Kidney tubule cell (primary cell): ENCODE measurements at regions not wholly inside any gene's neighbourhood (a gene's known extent, or its start where the extent isn't known, plus 50 kb on each side); places are given as distances from the start of the nearest gene placed in this dataset.
A peak's percentile ranks its signal among the peaks of the same experiment; 100 is the strongest.

Source experiments
- DNase-seq: peaks from one replicate; pipeline ENCODE4 v3.0.0-alpha.2; 2018; ENCODE audit warnings: low spot score

DNA sequence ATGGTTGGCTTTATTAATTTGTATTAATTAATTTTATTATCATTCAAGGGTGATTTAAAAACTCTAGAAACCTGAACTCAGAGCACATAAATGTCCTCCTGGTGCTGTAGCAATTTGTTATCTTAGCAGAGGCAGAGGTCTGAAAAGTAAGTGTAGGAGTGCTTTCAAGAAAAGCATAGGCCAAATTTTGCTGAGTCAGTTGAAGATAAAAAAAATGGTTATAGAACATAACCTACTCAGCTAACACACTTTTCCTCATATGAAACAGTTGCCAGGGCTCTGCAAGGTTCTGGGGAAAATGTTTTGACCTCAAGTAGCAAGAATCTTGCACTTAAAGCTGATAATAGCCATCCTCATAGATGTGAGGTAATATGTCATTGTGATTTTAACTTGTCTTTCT is 53.5 kb upstream of the CHODL start:
- no peak for DNase-seq

DNA sequence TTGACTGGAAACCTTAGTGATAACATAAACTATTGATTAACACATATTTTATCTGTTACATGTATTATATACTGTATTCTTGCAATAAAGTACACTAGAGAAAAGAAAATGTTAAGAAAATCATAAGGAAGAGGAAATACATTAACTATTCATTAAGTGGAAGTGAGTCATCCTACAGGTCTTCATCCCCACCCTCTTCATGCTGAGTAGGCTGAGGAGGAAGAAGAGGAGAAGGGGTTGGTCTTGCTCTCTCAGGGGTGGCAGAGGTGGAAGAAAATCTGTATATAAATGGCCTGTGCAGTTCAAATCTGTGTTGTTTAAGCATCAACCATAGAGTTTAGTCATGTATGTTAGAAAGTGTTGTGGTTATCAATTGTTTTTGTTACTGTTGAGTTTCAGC is 66.1 kb upstream of the CHODL start:
- peak; percentile 42 for DNase-seq

DNA sequence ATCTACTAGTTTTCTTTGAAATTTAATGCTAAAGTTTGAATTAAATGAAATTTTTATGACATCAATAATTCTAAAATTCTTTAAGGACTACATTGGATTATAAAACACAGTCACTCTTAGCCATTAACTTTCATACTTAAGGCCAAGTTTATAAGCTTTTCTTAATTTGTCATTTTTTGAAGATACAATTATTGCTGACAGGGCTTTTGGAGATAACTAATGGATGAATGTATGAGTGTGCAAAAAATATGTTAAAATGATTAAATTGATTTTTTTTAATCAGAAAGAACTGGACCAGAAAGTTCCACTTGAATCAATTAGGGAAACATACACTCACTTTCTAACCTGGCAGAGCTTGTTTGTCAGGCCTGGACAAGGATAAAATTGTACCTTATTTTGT is 70.3 kb upstream of the CHODL start:
- DNase-seq, result no peak

DNA sequence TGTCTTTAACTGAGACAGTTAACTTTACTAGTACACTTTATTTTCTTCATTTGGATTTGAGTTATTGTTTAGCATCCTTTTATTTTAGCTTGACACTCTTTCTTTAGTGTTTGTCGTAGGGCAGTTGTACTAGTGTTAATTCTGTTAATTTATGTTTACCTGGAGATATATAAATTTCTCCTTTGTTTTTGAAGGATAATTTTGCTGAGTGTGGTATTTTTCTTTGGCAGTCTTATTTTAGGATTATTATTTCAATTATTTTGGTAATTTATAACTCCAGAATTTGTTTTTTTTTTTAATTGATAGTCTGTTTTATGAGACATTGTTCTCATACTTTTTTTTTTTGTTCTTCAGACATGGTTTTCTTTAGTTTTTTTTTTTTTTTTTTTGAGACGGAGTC is 73.8 kb upstream of the CHODL start:
- no peak for DNase-seq

DNA sequence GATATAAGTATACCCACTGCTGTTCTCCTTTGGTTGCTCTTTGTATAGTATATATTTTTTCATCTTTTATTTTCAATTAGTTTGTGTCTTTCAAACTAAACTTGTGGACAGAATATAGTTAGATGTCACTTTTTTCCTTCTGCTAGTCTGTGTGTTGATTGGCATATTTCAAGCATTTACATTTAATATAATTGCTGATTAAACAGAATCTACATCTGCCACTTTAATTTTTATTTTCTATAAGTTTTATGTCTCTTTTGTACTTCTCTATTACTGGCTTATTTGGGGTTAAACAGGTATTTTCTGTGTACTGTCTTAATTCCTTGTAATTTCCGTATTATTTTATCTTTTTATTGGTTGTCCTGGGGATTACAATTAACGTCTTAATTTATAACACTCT is 74.4 kb upstream of the CHODL start:
- no peak for DNase-seq

DNA sequence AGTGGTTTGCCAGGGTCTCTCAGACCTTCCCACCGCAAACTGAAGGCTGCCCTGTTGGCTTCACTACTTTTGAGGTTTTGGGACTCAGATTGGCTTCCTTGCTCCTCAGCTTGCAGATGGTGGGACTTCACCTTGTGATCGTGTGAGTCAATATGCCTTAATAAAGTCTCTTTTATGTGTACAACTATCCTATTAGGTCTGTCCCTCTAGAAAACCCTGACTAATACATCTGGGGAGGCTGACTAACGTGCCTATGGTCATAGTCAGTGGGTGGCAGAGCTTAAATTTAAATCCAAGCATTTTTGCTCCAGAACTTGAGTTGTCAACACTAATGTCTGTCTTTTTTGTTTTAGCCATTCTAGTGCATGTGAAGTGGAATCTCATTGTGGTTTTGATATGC is 76.5 kb upstream of the CHODL start:
- DNase-seq, result no peak

DNA sequence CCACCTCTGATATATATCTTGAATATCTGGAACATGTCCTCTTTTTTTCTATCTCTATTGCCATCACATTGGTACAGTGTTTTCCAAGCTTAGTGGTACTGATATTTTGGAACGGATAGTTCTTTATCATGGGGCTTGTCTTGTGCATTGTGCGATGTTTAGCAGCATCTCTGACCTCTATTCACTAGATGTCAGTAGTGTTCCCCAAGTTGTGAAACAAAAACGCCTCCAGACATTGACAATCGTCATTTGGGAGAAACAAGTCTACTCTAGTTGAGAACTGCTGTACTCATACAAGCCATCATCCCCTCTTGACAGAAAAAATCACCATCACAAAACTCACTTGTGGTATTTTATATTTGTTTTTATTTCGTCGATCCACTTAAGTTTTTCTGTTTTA is 79.7 kb upstream of the CHODL start:
- no peak for DNase-seq

DNA sequence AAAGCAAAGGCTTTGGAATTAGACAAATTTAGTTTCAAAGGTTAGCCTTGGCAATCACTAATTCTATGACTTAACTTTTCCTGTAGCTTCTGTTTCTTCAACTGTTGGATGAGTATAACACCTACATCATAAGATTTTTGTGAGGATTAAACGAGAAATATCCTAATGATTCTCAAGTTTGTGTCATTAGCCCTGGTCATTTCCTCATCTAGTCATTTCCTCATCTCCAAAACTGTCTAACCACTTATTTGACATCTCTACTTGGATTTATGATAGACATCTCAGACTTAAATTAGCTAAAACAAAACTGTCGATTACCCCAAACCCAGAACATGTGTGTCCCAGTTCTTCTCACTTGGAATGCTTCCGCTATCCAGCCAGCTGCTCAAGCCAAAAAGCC is 80.2 kb upstream of the CHODL start:
- no peak for DNase-seq

DNA sequence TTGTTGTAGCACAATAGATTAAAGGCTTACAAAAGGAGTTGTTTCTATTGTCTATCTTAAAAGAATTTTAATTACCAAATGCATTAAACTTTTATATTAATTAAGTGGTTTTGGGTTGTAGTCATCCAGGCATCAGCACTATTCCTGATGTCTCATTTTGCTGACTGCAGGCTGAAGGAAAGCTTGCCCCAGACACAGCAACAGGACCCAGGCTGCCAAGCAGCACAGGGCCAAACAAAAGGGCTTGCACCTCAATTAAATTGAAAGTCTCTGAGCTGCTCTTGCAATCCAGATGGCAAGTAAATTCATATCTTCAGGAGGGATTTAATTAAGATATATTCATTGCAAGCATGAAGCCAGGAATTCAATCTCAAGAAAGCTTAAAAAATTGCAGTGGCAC is 80.7 kb upstream of the CHODL start:
- no peak for DNase-seq

DNA sequence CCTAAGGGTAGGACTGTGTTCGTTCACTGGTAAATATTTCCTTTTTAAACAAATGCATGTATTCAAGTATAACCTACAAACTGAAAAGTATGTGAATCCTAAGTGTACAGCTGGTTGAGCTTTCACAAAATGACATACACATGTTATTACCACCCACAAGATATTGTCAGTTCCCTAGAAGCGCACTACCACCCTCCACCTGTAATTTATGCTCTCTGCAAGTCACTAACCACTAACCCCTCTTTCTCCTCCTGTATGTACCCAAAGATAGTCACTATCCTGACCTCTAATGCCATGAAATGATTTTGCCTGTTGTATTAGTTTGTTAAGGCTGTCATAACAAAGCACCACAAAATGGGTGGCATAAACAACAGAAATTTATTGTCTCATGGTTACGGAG is 82.8 kb upstream of the CHODL start:
- DNase-seq, result no peak

DNA sequence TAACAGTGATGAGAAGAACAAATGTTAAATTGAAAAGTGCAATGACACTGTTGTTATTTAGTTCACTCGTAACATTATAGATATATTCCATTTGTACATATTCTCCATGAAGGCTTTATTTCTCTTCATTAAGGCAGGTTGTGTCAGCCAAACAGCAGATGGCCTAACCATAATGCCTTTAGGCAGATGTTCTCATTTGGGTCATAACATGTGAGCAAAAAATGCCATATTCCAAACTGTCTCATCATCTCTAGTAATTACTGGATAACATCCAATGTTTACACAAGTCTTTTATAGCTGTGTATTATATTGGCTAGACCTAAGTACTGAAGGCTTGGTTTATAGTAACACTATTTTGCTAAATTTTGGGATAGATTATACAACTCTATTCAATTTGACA is 87.2 kb upstream of the CHODL start:
- DNase-seq, result no peak

DNA sequence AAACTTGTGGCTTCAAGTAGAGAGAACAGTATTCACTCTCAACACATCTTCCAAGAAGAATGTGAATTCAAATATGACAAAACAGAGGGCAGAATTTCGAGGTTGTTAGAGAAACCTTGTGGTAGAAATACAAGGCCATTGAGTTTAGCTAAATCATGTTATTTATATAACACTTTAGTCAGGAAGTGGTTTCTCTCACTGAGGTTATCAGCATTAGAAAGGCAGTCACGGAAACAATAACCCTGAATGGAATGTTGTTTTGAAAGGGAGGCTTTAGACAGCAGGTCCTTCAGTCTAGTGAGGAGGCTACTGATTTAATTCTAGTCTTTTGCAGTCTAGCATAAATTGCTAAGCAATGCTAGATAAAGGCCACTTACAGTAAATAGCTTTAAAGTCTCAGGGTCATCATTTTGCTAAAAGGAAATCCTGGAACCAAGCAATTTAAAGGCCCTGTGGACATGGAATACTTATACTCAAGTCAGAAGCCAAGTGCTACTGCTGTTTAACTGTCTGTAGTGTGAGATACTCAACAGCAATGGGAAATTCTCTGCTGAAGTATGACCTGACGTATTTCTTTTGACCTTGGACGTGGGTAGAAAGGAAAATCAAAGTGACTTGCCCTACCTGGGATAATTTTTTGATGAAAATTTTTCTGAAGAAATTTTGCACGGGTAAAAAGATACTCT is 89.0 kb upstream of the CHODL start:
- no peak for DNase-seq

DNA sequence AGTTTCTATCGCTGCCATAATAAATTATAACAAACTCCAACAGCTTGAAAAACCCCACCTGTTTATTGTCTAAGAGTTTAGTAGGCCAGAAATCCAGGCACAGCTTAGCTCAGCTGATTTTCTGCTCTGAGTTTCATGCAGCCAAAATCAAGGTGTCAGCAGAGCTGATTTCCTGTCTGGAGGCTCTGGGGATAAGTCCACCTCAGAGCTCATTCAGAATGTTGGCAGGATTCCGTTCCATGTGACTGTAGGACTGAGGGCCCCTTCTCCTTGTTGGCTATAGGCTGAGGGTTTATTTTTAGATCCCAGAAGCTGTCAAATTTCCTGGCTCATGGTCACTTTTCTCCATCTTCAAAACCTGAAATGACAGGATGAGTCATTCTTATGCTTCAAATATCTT is 91.6 kb upstream of the CHODL start:
- DNase-seq, result no peak

DNA sequence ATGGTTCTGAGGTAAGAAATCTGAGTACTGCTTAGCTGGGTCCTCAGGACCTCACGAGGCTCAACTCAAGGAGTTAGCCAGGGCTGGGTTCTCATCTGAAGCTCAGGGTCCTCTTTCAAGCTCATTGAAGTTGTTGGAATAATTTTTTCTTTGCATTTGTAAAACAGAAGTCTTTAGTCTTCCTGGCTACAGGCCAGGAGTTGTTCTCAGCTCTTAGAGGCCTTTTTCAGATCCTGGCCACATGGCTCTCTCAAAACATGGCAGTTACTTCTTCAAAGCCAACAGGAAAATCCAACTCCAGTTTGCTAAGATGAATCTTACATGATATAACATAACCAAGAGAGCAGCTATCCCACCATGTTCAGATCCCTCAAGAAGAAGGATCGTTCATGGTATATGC is 92.3 kb upstream of the CHODL start:
- no peak for DNase-seq

DNA sequence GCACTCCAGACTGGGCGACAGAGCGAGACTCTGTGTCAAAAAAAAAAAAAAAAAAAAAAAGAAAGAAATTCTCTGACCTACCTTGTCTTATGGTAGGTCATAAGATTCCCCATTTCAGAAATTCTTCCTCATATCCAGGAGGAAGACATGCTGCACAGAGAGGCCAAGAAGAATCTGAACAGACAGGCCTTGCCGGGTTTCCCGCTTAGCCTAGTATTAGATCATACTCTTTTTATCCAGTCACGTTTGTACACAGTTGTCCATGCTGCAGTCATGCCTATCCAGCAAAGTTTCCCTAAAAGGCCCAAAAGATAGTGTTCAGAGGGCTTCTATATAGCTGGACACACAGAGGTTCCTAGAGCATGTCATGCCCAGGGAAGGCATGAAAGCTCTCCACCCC is 93.6 kb upstream of the CHODL start:
- DNase-seq, result no peak

DNA sequence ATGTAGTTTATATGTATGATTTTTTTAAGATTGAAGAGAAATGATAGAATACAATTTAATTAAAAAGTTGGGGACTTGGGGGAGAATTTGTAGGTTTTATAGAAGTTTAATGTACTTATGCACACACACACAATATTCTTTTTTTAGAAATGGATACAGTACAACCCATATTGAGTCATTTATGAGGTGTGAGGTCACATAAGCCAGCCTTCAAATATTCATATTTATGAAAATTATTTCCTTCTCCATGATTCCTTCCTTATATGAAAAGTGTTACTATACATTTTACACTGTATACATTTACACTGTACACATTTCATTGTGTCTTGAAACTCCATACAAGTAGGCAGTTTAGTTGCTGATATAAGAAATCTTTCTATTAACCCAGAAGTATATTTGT is 96.2 kb upstream of the CHODL start:
- no peak for DNase-seq

DNA sequence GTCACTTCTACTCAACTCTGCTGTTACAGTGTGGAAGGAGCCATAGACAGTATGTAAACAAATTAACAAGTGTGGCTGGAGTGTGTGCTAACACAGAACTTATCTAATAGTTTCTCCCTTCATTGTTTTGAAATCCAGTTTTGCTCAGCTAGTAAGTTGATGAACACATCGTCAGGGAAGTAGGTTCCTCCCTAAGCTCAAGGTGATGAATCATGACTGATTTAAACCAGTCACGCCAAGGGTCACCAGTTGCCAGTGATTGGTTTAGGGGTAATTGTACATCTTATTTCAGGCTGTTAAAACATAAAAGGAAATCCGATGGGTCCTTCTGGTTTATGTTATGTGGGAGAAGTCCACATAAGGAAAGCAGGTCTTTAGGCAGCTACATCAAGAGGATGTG is 97.0 kb upstream of the CHODL start:
- peak; percentile 9 for DNase-seq

DNA sequence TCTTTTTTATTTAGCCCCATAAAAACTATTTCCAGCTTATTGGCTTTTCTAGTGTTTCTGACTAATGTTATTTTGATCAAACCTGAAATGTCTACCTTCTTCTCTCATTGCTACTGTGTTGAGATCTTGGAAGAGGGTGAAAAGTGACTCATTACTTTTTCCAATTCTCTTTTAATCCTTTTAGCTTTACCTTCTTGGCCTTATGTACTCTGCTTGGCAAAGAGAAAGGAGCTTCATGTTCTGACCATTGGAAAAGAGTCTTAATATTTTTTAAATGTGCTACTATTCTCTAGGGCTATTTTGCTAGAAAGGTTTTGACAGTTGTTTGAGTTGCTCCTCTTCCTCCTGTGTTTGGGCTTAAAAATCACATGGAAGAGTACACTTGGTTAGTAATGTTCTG is 97.8 kb upstream of the CHODL start:
- no peak for DNase-seq

DNA sequence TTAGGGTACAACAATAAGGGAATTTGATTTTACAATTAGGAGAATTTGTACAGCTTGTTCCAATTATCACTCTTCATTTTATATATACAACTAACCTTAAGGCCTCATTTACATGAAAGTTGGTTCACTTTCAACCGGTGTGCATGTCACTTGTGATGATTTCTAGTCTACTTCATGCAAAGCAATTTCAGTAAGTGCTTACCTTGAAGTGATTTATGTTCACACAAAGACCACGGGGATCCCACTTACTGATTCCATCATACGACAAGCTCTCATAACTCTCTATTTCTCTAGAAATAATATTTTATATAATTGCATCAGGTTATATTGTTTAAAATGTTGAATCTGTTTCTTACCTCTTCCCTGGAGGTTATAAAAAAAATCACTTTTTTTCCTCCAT is 100.3 kb upstream of the CHODL start:
- DNase-seq, result no peak

DNA sequence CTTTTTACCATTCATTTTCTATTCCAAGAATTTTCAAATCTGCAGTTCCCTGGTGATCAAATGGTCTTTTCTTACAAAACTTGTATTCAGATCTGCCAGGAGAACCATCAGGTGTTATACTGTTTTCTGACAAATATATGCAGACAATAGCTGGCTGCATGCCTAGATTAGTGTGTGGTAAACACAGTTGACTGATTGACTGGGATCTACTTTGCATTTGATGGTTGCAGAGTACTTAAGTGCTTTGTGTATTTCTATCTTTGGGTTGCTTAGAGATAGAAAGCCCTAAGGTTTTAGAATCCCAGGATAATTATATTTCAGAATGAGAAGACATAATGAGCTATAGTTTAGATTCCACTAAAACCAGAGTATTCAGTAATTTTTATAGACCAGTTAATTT is 102.0 kb upstream of the CHODL start:
- no peak for DNase-seq

DNA sequence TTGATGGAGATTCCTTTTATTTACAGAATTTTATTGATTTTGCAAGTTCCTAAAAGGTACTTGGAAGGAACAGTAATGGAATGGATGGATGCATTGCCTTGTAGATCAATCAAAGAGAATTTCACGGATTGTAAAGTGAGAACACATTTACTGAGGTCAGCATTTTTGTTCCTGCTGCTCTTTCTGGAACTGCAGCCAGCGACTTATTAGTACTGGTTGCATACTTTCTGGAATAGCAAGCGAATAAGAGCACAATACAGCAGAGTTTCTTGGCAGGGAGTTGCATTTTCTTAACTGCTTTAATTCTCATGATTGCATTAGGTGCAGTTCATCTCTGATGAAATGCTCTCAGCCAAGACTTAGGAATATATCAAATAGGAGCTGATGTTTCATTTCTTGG is 106.1 kb upstream of the CHODL start:
- no peak for DNase-seq

DNA sequence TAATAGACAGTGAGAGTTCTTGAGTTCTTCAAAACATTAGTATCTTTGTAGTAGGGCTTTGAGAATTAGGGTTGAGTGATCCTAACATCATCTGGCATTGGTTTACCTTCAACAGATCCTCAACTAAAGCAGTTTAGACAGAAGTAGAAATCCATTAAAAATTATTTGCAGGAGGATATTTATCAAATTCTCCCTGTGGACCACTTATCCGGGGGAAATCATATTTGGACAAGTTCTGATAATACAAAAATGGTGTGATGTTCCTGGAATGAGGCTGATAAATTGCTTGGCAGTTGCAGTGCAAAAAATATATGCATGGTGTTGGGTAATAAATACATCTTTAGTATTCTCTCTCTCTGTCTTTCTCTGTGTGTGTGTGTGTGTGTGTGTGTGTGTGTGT is 115.1 kb upstream of the CHODL start:
- no peak for DNase-seq

DNA sequence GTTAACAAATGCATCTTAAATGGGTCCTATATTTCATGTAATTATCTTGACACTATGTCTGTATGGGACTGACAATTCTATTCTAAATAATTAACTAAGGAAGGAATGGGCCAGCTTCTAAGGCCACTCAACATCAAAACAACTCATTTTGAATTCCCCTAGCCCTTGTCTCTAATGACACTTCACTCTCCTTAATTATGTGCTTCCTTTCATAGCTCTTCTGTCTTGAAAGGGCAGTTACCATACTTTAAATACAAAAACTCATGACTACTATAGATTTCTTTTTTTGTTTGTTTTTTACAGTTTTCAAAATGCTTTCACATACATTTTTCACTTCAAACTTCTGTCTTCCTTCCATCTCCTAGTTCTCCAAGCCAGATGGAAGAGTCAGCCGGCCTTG is 126.1 kb upstream of the CHODL start:
- no peak for DNase-seq

DNA sequence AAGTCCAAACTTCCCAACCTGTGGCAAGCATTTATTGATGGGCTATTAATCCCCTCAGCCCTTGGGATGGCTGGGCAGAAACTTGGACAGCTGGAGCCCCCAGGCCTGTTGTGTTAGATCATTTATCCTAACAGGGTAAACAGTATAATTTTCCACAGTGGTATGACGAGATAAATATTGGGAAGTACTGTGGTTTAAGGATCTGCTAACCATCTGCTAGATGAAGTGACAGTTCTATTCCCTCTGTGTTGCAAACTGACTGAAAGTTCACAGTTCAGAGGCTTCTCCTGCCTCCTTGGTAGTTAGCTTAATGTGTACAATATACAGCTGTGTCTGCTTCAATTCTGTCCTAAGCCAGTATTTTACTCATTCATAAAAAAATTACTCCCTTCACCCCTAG is 127.5 kb upstream of the CHODL start:
- no peak for DNase-seq

DNA sequence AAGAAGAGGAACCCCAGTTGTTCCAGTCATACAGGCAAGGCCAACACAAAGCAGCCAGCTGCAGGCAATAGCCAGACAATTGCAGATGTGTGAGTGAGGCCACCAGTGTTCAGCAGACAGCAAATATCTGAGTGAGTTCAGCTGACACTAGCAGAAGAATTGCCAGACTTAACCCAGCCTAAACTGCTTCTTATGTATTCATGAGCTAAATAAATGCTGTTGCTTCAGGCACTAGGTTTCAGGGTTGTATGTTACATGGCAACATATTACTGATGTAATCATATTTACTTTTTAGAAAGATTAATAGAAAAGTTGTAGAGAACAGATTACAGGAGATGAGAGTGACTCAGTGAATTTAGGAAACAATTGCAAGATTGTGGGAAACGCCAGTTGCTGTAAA is 129.8 kb upstream of the CHODL start:
- no peak for DNase-seq
